GM12891 (cell line): ENCODE measurements at regions not wholly inside any gene's neighbourhood (a gene's known extent, or its start where the extent isn't known, plus 50 kb on each side); places are given as distances from the start of the nearest gene placed in this dataset.

ENCODE experiments used
- PAX5 ChIP-seq: IDR thresholded peaks from 2 replicates; pipeline ENCODE4 v1.6.1; 2011; ENCODE audit warnings: low read length, moderate library complexity, mild to moderate bottlenecking; ENCODE audit not compliant: insufficient read depth, severe bottlenecking
- POLR2A ChIP-seq: IDR thresholded peaks from 2 replicates; pipeline ENCODE4 v1.6.1; 2011; ENCODE audit warnings: low read depth, low read length, control low read depth
- POLR2AphosphoS5 ChIP-seq: IDR thresholded peaks from 2 replicates; pipeline ENCODE4 v1.6.1; 2011; ENCODE audit warnings: low read depth, low read length, control low read depth
- SPI1 ChIP-seq: IDR thresholded peaks from 2 replicates; pipeline ENCODE4 v1.6.1; 2011; ENCODE audit warnings: low read depth, low read length, control low read depth
- TAF1 ChIP-seq: IDR thresholded peaks from 2 replicates; pipeline ENCODE4 v1.6.1; 2011; ENCODE audit warnings: low read depth, low read length, control low read depth

- TF ChIP-seq PAX5 (no peak), POLR2AphosphoS5 (no peak), POLR2A (no peak), SPI1 (no peak), TAF1 (no peak)
Measured at GRCh38 chr2:192471982-192472381, 277.2 kb upstream of the TMEFF2 start.
